ENCODE measurements at regions not wholly inside any gene's neighbourhood (a gene's known extent, or its start where the extent isn't known, plus 50 kb on each side); places are given as distances from the start of the nearest gene placed in this dataset.

DNA sequence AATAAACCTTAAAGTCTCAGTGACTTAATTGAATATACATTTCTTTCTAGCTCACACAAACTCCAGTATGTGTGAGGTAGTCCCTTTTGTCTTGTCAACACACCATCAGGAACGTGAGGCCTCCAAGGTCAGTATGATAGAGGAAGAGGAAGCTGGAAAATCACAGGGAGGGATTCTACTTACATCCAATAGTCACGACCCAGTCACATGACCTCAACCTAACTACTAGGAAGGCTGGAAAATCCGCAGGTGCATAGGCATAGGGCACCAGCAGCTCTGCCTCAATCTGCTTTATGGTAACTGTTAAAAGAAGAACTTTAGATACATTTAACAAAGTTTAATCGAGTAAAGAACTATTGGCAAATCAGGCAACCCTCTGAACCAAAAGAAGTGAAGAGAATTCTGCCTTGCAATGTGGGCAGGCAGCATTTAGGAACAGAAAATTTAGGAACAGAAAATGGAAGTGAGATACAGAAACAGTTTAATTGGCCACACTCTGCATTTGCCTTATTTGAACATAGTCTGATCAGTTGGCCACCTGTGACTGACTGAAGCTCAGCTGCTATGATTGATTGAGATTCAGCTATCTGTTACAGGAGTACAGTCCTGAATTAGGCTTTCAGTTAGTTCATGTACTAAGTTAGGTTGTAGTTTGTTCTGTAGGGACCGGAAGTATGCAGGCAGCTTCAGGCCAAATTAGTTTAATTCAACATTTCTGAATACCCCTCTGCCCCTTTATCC lies 165.0 kb upstream of the PARD3B start:
- Histone ChIP-seq H3K9me2 (replicated peaks; ENCODE audit: insufficient read depth) (no peaks in the 10 kb centered on the region), H3K36me3 (replicated peaks; ENCODE audit: insufficient read depth, low read depth) (no peaks in the 10 kb centered on the region), H3K4me1 (ENCODE audit: insufficient read depth) (no peaks in the 10 kb centered on the region), H3K4me2 (no peak overlapping the region), H3K79me2 (no peaks in the 10 kb centered on the region), H3K27ac (no peak overlapping the region), H3K27me3 (no peaks in the 10 kb centered on the region), H2AFZ (no peak overlapping the region), H4K20me1 (ENCODE audit: insufficient read depth, poor library complexity, severe bottlenecking) (no peaks in the 10 kb centered on the region), H3K4me3 (no peak overlapping the region), H3K9me3 (ENCODE audit: low read depth) (no peaks in the 10 kb centered on the region)
- TF ChIP-seq EZH2 (IDR thresholded peaks at IDR 0.05; ENCODE audit: borderline replicate concordance): no peak
- no peak for TF ChIP-seq EZH2phosphoT487 (IDR thresholded peaks at IDR 0.05; ENCODE audit: low read depth, severe bottlenecking, unreplicated experiment)
- TF ChIP-seq, protein P1, sequence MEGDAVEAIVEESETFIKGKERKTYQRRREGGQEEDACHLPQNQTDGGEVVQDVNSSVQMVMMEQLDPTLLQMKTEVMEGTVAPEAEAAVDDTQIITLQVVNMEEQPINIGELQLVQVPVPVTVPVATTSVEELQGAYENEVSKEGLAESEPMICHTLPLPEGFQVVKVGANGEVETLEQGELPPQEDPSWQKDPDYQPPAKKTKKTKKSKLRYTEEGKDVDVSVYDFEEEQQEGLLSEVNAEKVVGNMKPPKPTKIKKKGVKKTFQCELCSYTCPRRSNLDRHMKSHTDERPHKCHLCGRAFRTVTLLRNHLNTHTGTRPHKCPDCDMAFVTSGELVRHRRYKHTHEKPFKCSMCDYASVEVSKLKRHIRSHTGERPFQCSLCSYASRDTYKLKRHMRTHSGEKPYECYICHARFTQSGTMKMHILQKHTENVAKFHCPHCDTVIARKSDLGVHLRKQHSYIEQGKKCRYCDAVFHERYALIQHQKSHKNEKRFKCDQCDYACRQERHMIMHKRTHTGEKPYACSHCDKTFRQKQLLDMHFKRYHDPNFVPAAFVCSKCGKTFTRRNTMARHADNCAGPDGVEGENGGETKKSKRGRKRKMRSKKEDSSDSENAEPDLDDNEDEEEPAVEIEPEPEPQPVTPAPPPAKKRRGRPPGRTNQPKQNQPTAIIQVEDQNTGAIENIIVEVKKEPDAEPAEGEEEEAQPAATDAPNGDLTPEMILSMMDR (IDR thresholded peaks at IDR 0.05; ENCODE audit: poor library complexity): no peak
- 76% methylated on average over 5 of the region's 5 CpGs for WGBS (ENCODE audit: low lambda C conversion rate, missing lambda C conversion rate)
- no peak for DNase-seq (ENCODE audit: low spot score)

- Histone ChIP-seq H2AFZ (no peak overlapping the region), H4K20me1 (ENCODE audit: insufficient read depth, poor library complexity, severe bottlenecking) (no peaks in the 10 kb centered on the region), H3K4me3 (no peak overlapping the region), H3K9me2 (replicated peaks; ENCODE audit: insufficient read depth) (no peaks in the 10 kb centered on the region), H3K4me1 (ENCODE audit: insufficient read depth) (no peaks in the 10 kb centered on the region), H3K27ac (no peak overlapping the region), H3K79me2 (no peaks in the 10 kb centered on the region), H3K4me2 (no peak overlapping the region), H3K36me3 (replicated peaks; ENCODE audit: insufficient read depth, low read depth) (no peaks in the 10 kb centered on the region), H3K9me3 (ENCODE audit: low read depth) (no peaks in the 10 kb centered on the region), H3K27me3 (no peaks in the 10 kb centered on the region)
- no peak for DNase-seq (ENCODE audit: low spot score)
- TF ChIP-seq EZH2 (IDR thresholded peaks at IDR 0.05; ENCODE audit: borderline replicate concordance) (no peak), EZH2phosphoT487 (IDR thresholded peaks at IDR 0.05; ENCODE audit: low read depth, severe bottlenecking, unreplicated experiment) (no peak)
- TF ChIP-seq, protein P1 (IDR thresholded peaks at IDR 0.05; ENCODE audit: poor library complexity): no peak
- 89% methylated on average over 2 of the region's 2 CpGs for WGBS (ENCODE audit: low lambda C conversion rate, missing lambda C conversion rate)
Observed at GRCh38 chr2:204386668-204387067, 158.6 kb upstream of the PARD3B start.

- no peaks in the 10 kb centered on the region for H3K9me2 ChIP-seq (replicated peaks; ENCODE audit: insufficient read depth)
- H3K27me3 ChIP-seq: no peaks in the 10 kb centered on the region
- no peaks in the 10 kb centered on the region for H4K20me1 ChIP-seq (ENCODE audit: insufficient read depth, poor library complexity, severe bottlenecking)
- no peak overlapping the region for H2AFZ ChIP-seq
- WGBS (ENCODE audit: low lambda C conversion rate, missing lambda C conversion rate): 94% methylated on average over 1 of the region's 1 CpG
- H3K4me1 ChIP-seq (ENCODE audit: insufficient read depth): no peaks in the 10 kb centered on the region
- no peak overlapping the region for H3K4me3 ChIP-seq
- H3K36me3 ChIP-seq (replicated peaks; ENCODE audit: insufficient read depth, low read depth): no peaks in the 10 kb centered on the region
- TF ChIP-seq EZH2 (IDR thresholded peaks at IDR 0.05; ENCODE audit: borderline replicate concordance) (no peak), EZH2phosphoT487 (IDR thresholded peaks at IDR 0.05; ENCODE audit: low read depth, severe bottlenecking, unreplicated experiment) (no peak)
- TF ChIP-seq, protein P1 (IDR thresholded peaks at IDR 0.05; ENCODE audit: poor library complexity): no peak
- no peak overlapping the region for H3K27ac ChIP-seq
- H3K9me3 ChIP-seq (ENCODE audit: low read depth): no peaks in the 10 kb centered on the region
- H3K79me2 ChIP-seq: no peaks in the 10 kb centered on the region
- DNase-seq (ENCODE audit: low spot score): no peak
- H3K4me2 ChIP-seq: no peak overlapping the region
Observed at GRCh38 chr2:204389120-204389519, 156.2 kb upstream of the PARD3B start.
